Activated CD8-positive, alpha-beta memory T cell treated with anti-CD3 and anti-CD28 coated beads, Interleukin-2, amount 10 ng/mL, durations not matched to agents 7 days and 5 days (primary cell): ENCODE measurements at regions not wholly inside any gene's neighbourhood (a gene's known extent, or its start where the extent isn't known, plus 50 kb on each side); places are given as distances from the start of the nearest gene placed in this dataset.

Experiments
- ATAC-seq: fragments of 150-1000 bp; cut with Tn5 transposase; one replicate; pipeline ENCODE4 v1.10.0; 2021; ENCODE audit warnings: moderate library complexity
- CTCF ChIA-PET: fragments of 350-600 bp; sonication (Branson Sonifier 250); formaldehyde crosslinking; loops from one replicate; lab custom pipeline; 2021; ENCODE audit warnings: antibody characterized with exemption; lab: Charles Lee
- DNase-seq: peaks from one replicate; pipeline ENCODE4 v3.0.0-alpha.2; 2020
- H3K27ac Mint-ChIP-seq: one replicate; pipeline ENCODE4 v1.8.0; 2021; ENCODE audit warnings: mild to moderate bottlenecking, mixed read lengths
- H3K27me3 Mint-ChIP-seq: one replicate; pipeline ENCODE4 v1.8.0; 2021; ENCODE audit warnings: mixed read lengths
- H3K36me3 Mint-ChIP-seq: one replicate; pipeline ENCODE4 v1.8.0; 2021; ENCODE audit warnings: mild to moderate bottlenecking, mixed read lengths
- H3K4me1 Mint-ChIP-seq: one replicate; pipeline ENCODE4 v1.8.0; 2021; ENCODE audit warnings: mixed read lengths
- H3K4me3 Mint-ChIP-seq: one replicate; pipeline ENCODE4 v1.8.0; 2021; ENCODE audit warnings: mild to moderate bottlenecking, moderate library complexity, mixed read lengths
- H3K9me3 Mint-ChIP-seq: one replicate; pipeline ENCODE4 v1.8.0; 2022; ENCODE audit warnings: low read depth, mixed read lengths

GRCh38 chr3:137061186-137061585, 103.4 kb downstream of the IL20RB start:
- CTCF ChIA-PET: no interaction called here
- peaks cover 7% of the 10 kb centered on the region for H3K4me1 Mint-ChIP-seq

GRCh38 chr3:137062250-137062649, 104.5 kb downstream of the IL20RB start:
- CTCF ChIA-PET: no interaction called here
- DNase-seq: no peak
- ATAC-seq: no peak
- no peaks in the 10 kb centered on the region for H3K9me3 Mint-ChIP-seq
- H3K4me3 Mint-ChIP-seq: no peak overlapping the region
- H3K36me3 Mint-ChIP-seq: no peaks in the 10 kb centered on the region
- H3K27ac Mint-ChIP-seq: no peak overlapping the region
- peaks cover 14% of the 10 kb centered on the region for H3K27me3 Mint-ChIP-seq
- H3K4me1 Mint-ChIP-seq: peaks cover 7% of the 10 kb centered on the region

More at GRCh38 chr3:137061186-137061585, 103.4 kb downstream of the IL20RB start:
- Mint-ChIP-seq H3K36me3 (no peaks in the 10 kb centered on the region), H3K27me3 (peaks cover 21% of the 10 kb centered on the region), H3K4me3 (no peak overlapping the region), H3K9me3 (no peaks in the 10 kb centered on the region), H3K27ac (no peak overlapping the region)
- DNase-seq: no peak
- no peak for ATAC-seq

GRCh38 chr3:137065381-137065780, 107.6 kb downstream of the IL20RB start:
- DNase-seq (no peak), ATAC-seq (no peak)
- no peak overlapping the region for H3K4me3 Mint-ChIP-seq

GRCh38 chr3:137066092-137066491, 108.3 kb downstream of the IL20RB start:
- DNase-seq (no peak), ATAC-seq (no peak)
- CTCF ChIA-PET: no interaction called here
- peaks cover 10% of the 10 kb centered on the region for H3K27me3 Mint-ChIP-seq
- H3K36me3 Mint-ChIP-seq: no peaks in the 10 kb centered on the region
- H3K27ac Mint-ChIP-seq: no peak overlapping the region
- no peaks in the 10 kb centered on the region for H3K9me3 Mint-ChIP-seq
- peaks cover 7% of the 10 kb centered on the region for H3K4me1 Mint-ChIP-seq
- no peak overlapping the region for H3K4me3 Mint-ChIP-seq

More at GRCh38 chr3:137065381-137065780, 107.6 kb downstream of the IL20RB start:
- H3K27me3 Mint-ChIP-seq: peaks cover 8% of the 10 kb centered on the region
- H3K4me1 Mint-ChIP-seq: peaks cover 7% of the 10 kb centered on the region
- no peak overlapping the region for H3K27ac Mint-ChIP-seq
- no peaks in the 10 kb centered on the region for H3K36me3 Mint-ChIP-seq
- H3K9me3 Mint-ChIP-seq: no peaks in the 10 kb centered on the region
- CTCF ChIA-PET: no interaction called here

- DNase-seq (no peak), ATAC-seq (no peak)
- H3K27ac Mint-ChIP-seq: no peak overlapping the region
- CTCF ChIA-PET: no interaction called here
- H3K36me3 Mint-ChIP-seq: no peaks in the 10 kb centered on the region
- H3K9me3 Mint-ChIP-seq: no peaks in the 10 kb centered on the region
- peaks cover 13% of the 10 kb centered on the region for H3K27me3 Mint-ChIP-seq
- no peak overlapping the region for H3K4me3 Mint-ChIP-seq
- no peaks in the 10 kb centered on the region for H3K4me1 Mint-ChIP-seq
Measured at GRCh38 chr3:137071104-137071503, 113.3 kb downstream of the IL20RB start.

GRCh38 chr3:137075020-137075419, 117.2 kb downstream of the IL20RB start:
- CTCF ChIA-PET: no interaction called here
- H3K9me3 Mint-ChIP-seq: no peaks in the 10 kb centered on the region
- H3K4me3 Mint-ChIP-seq: no peak overlapping the region
- ATAC-seq: no peak
- peaks cover 3% of the 10 kb centered on the region for H3K4me1 Mint-ChIP-seq
- H3K27me3 Mint-ChIP-seq: peaks cover 38% of the 10 kb centered on the region
- no peak for DNase-seq
- no peak overlapping the region for H3K27ac Mint-ChIP-seq
- no peaks in the 10 kb centered on the region for H3K36me3 Mint-ChIP-seq

GRCh38 chr3:137078040-137078439, 120.3 kb downstream of the IL20RB start:
- CTCF ChIA-PET: no interaction called here
- peaks cover 34% of the 10 kb centered on the region for H3K27me3 Mint-ChIP-seq
- ATAC-seq (no peak), DNase-seq (no peak)
- H3K4me3 Mint-ChIP-seq: no peak overlapping the region
- no peaks in the 10 kb centered on the region for H3K9me3 Mint-ChIP-seq
- H3K4me1 Mint-ChIP-seq: peaks cover 3% of the 10 kb centered on the region
- H3K27ac Mint-ChIP-seq: no peak overlapping the region
- H3K36me3 Mint-ChIP-seq: no peaks in the 10 kb centered on the region

GRCh38 chr3:137079571-137079970, 121.8 kb downstream of the IL20RB start:
- H3K4me1 Mint-ChIP-seq: peaks cover 3% of the 10 kb centered on the region
- no peak overlapping the region for H3K4me3 Mint-ChIP-seq
- no peaks in the 10 kb centered on the region for H3K9me3 Mint-ChIP-seq
- CTCF ChIA-PET: no interaction called here
- no peak overlapping the region for H3K27ac Mint-ChIP-seq
- H3K27me3 Mint-ChIP-seq: peaks cover 37% of the 10 kb centered on the region
- ATAC-seq: no peak
- H3K36me3 Mint-ChIP-seq: no peaks in the 10 kb centered on the region
- no peak for DNase-seq

GRCh38 chr3:137081711-137082110, 123.9 kb downstream of the IL20RB start:
- Mint-ChIP-seq H3K27me3 (peaks cover 32% of the 10 kb centered on the region), H3K9me3 (no peaks in the 10 kb centered on the region), H3K4me1 (peaks cover 3% of the 10 kb centered on the region), H3K4me3 (no peak overlapping the region), H3K27ac (no peak overlapping the region), H3K36me3 (no peaks in the 10 kb centered on the region)
- DNase-seq (no peak), ATAC-seq (no peak)
- CTCF ChIA-PET: no interaction called here

GRCh38 chr3:137082763-137083162, 125.0 kb downstream of the IL20RB start:
- H3K27ac Mint-ChIP-seq: no peak overlapping the region
- DNase-seq (no peak), ATAC-seq (no peak)
- no peaks in the 10 kb centered on the region for H3K9me3 Mint-ChIP-seq
- peaks cover 28% of the 10 kb centered on the region for H3K27me3 Mint-ChIP-seq
- CTCF ChIA-PET: no interaction called here
- no peaks in the 10 kb centered on the region for H3K36me3 Mint-ChIP-seq
- no peaks in the 10 kb centered on the region for H3K4me1 Mint-ChIP-seq
- no peak overlapping the region for H3K4me3 Mint-ChIP-seq

- H3K27me3 Mint-ChIP-seq: peaks cover 25% of the 10 kb centered on the region
- H3K4me3 Mint-ChIP-seq: no peak overlapping the region
- H3K27ac Mint-ChIP-seq: no peak overlapping the region
- CTCF ChIA-PET: no interaction called here
- H3K36me3 Mint-ChIP-seq: no peaks in the 10 kb centered on the region
- H3K9me3 Mint-ChIP-seq: no peaks in the 10 kb centered on the region
- ATAC-seq (no peak), DNase-seq (no peak)
- H3K4me1 Mint-ChIP-seq: no peaks in the 10 kb centered on the region
Measured at GRCh38 chr3:137083332-137083731, 125.5 kb downstream of the IL20RB start.

- Mint-ChIP-seq H3K4me3 (no peak overlapping the region), H3K36me3 (no peaks in the 10 kb centered on the region), H3K9me3 (no peaks in the 10 kb centered on the region), H3K4me1 (no peaks in the 10 kb centered on the region), H3K27me3 (peaks cover 29% of the 10 kb centered on the region), H3K27ac (no peak overlapping the region)
- DNase-seq (no peak), ATAC-seq (no peak)
- CTCF ChIA-PET: no interaction called here
Measured at GRCh38 chr3:137084586-137084985, 126.8 kb downstream of the IL20RB start.

GRCh38 chr3:137097386-137097785, 139.6 kb downstream of the IL20RB start:
- Mint-ChIP-seq H3K36me3 (no peaks in the 10 kb centered on the region), H3K4me3 (no peak overlapping the region), H3K27ac (no peak overlapping the region), H3K27me3 (peaks cover 18% of the 10 kb centered on the region), H3K4me1 (no peaks in the 10 kb centered on the region), H3K9me3 (no peaks in the 10 kb centered on the region)
- CTCF ChIA-PET: interaction anchor here (2.1 kb wide), 1 partner anchor 9 kb away, joined by 9 read pairs; no protein-coding TSS in a partner anchor
- no peak for DNase-seq
- no peak for ATAC-seq

- Mint-ChIP-seq H3K9me3 (no peaks in the 10 kb centered on the region), H3K4me1 (no peaks in the 10 kb centered on the region), H3K36me3 (no peaks in the 10 kb centered on the region), H3K4me3 (no peak overlapping the region), H3K27ac (no peak overlapping the region), H3K27me3 (peaks cover 15% of the 10 kb centered on the region)
- ATAC-seq: no peak
- CTCF ChIA-PET: interaction anchor here (2.1 kb wide), 1 partner anchor 8 kb away, joined by 9 read pairs; no protein-coding TSS in a partner anchor
- no peak for DNase-seq
Measured at GRCh38 chr3:137097852-137098251, 140.1 kb downstream of the IL20RB start.
